SK-N-SH (cell line): ENCODE measurements at regions not wholly inside any gene's neighbourhood (a gene's known extent, or its start where the extent isn't known, plus 50 kb on each side); places are given as distances from the start of the nearest gene placed in this dataset.

ENCODE experiments used
- ELF1 ChIP-seq: IDR thresholded peaks from 2 replicates; pipeline ENCODE4 v1.4.0; 2012
- EP300 ChIP-seq, 2 experiments: IDR thresholded peaks; 2 replicates each; pipeline versions ENCODE4 v1.4.0 to v1.6.1; 2012; ENCODE audit warnings: borderline replicate concordance in 1 of 2, low read depth in 1 of 2, low read length in 1 of 2
- EZH2phosphoT487 ChIP-seq: fragments of 200-600 bp; sonication (generic); IDR thresholded peaks from 2 replicates; pipeline ENCODE4 v1.6.1; 2017; ENCODE audit warnings: low read depth, mixed run types, mild to moderate bottlenecking, antibody characterized with exemption, moderate library complexity, borderline replicate concordance
- GABPA ChIP-seq: IDR thresholded peaks from 2 replicates; pipeline ENCODE4 v1.4.0; 2012; ENCODE audit warnings: low read depth, mild to moderate bottlenecking
- POLR2AphosphoS5 ChIP-seq: IDR thresholded peaks from 2 replicates; pipeline ENCODE4 v1.6.1; 2012; ENCODE audit warnings: low read depth, low read length
- RAD21 ChIP-seq: IDR thresholded peaks from 2 replicates; pipeline ENCODE4 v1.6.1; 2012; ENCODE audit warnings: mild to moderate bottlenecking, low read length
- TEAD4 ChIP-seq: IDR thresholded peaks from 2 replicates; pipeline ENCODE4 v1.4.0; 2012; ENCODE audit warnings: mild to moderate bottlenecking, borderline replicate concordance; ENCODE audit not compliant: insufficient read depth
- TF ChIP-seq, protein P1 (sequence below): IDR thresholded peaks from 2 replicates; pipeline ENCODE4 v1.6.1; 2012; ENCODE audit warnings: mild to moderate bottlenecking, low read depth, low read length, moderate library complexity
- TF ChIP-seq, protein P2 (sequence below): fragments of 200-600 bp; sonication (generic); IDR thresholded peaks from 2 replicates; pipeline ENCODE4 v1.6.1; 2017; ENCODE audit warnings: antibody characterized with exemption, mild to moderate bottlenecking, moderate library complexity
- TF ChIP-seq, protein P3 (sequence below): IDR thresholded peaks from 2 replicates; pipeline ENCODE4 v1.4.0; 2012; ENCODE audit warnings: low read depth

DNA sequence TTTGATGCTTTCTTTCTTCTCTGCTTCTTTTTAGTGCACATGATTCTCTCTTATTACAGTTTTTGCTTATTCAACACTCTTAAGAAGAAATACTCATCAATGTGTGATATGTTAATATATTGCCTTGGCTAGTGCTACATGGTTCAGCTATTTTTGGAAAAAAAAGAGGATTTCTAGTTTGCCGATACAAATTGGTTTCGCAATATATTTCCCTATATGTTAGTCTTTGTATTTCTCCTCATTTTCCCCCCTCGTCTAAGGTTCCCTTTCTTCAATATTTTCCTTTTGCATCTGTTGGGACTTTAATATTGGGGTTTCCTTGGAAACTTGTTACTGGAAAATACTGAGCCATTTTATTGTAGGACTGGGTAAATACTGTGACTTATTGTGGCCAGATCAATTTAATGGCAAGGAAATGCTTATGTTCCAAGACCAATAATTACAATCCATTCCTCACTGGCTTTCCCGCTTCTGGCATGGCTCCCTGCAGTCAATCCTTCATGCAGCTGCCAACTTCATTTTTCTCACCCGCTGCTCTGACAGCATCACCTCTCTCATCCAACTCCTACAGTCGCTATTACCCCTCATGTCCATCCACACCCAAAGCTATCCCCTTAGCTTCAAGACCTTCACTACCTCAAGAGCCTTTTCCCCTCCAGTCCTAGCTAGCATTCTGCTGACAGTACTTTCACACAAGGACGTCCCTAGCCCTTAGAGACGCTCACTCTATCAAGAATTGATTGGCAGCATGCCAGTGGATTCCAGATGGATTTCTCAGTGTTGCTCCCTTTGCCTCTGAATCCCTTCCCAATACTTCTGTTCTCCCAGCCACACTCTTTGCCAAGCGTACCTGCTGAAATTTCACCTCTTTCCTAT is 280.1 kb upstream of the TMTC4 start:
- TF ChIP-seq TEAD4, result no peak
- no peak for TF ChIP-seq POLR2AphosphoS5
- TF ChIP-seq, protein P1, sequence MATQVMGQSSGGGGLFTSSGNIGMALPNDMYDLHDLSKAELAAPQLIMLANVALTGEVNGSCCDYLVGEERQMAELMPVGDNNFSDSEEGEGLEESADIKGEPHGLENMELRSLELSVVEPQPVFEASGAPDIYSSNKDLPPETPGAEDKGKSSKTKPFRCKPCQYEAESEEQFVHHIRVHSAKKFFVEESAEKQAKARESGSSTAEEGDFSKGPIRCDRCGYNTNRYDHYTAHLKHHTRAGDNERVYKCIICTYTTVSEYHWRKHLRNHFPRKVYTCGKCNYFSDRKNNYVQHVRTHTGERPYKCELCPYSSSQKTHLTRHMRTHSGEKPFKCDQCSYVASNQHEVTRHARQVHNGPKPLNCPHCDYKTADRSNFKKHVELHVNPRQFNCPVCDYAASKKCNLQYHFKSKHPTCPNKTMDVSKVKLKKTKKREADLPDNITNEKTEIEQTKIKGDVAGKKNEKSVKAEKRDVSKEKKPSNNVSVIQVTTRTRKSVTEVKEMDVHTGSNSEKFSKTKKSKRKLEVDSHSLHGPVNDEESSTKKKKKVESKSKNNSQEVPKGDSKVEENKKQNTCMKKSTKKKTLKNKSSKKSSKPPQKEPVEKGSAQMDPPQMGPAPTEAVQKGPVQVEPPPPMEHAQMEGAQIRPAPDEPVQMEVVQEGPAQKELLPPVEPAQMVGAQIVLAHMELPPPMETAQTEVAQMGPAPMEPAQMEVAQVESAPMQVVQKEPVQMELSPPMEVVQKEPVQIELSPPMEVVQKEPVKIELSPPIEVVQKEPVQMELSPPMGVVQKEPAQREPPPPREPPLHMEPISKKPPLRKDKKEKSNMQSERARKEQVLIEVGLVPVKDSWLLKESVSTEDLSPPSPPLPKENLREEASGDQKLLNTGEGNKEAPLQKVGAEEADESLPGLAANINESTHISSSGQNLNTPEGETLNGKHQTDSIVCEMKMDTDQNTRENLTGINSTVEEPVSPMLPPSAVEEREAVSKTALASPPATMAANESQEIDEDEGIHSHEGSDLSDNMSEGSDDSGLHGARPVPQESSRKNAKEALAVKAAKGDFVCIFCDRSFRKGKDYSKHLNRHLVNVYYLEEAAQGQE, result no peak
- TF ChIP-seq EP300 (IDR thresholded peaks at IDR 0.05; ENCODE audit: borderline replicate concordance in 1 of 2, low read depth in 1 of 2, low read length in 1 of 2), result no peak
- TF ChIP-seq, protein P2, sequence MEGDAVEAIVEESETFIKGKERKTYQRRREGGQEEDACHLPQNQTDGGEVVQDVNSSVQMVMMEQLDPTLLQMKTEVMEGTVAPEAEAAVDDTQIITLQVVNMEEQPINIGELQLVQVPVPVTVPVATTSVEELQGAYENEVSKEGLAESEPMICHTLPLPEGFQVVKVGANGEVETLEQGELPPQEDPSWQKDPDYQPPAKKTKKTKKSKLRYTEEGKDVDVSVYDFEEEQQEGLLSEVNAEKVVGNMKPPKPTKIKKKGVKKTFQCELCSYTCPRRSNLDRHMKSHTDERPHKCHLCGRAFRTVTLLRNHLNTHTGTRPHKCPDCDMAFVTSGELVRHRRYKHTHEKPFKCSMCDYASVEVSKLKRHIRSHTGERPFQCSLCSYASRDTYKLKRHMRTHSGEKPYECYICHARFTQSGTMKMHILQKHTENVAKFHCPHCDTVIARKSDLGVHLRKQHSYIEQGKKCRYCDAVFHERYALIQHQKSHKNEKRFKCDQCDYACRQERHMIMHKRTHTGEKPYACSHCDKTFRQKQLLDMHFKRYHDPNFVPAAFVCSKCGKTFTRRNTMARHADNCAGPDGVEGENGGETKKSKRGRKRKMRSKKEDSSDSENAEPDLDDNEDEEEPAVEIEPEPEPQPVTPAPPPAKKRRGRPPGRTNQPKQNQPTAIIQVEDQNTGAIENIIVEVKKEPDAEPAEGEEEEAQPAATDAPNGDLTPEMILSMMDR, result no peak
- no peak for TF ChIP-seq RAD21
- TF ChIP-seq EZH2phosphoT487, result no peak
- TF ChIP-seq ELF1, result no peak
- TF ChIP-seq, protein P3, sequence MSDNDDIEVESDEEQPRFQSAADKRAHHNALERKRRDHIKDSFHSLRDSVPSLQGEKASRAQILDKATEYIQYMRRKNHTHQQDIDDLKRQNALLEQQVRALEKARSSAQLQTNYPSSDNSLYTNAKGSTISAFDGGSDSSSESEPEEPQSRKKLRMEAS, result no peak
- no peak for TF ChIP-seq GABPA
